GM12878 (cell line): ENCODE measurements at regions not wholly inside any gene's neighbourhood (a gene's known extent, or its start where the extent isn't known, plus 50 kb on each side); places are given as distances from the start of the nearest gene placed in this dataset.

Experiments used
- ATAC-seq: fragments of 200-7000 bp; cut with Tn5 transposase; 3 replicates; pipeline ENCODE4 v1.9.1; 2020; ENCODE audit warnings: mild to moderate bottlenecking, moderate library complexity
- BruUV-seq: library from RNA; stranded (reverse); fragments of 400-500 nt; replicated peaks from 2 replicates; lab custom pipeline; 2021; lab: Mats Ljungman, UMichigan
- CTCF ChIA-PET: fragments of 300-600 bp; sonication (Branson Sonifier 250); formaldehyde crosslinking; extraction: SDS; loops from one replicate; lab custom pipeline; 2021; ENCODE audit warnings: inconsistent platforms; lab: Yijun Ruan, JAX
- POLR2A ChIA-PET: fragments of 350-600 bp; formaldehyde crosslinking; extraction: SDS; loops from one replicate; lab custom pipeline; 2021; ENCODE audit warnings: inconsistent platforms; lab: Charles Lee
- RAD21 ChIA-PET: fragments of 300-600 bp; sonication (Branson Sonifier 250); formaldehyde crosslinking; loops from one replicate; lab custom pipeline; 2023; ENCODE audit warnings: antibody characterized with exemption; ENCODE audit not compliant: unreplicated experiment; lab: Charles Lee
- SMC1A ChIA-PET: fragments of 300-600 bp; sonication (Branson Sonifier 250); formaldehyde crosslinking; loops from one replicate; lab custom pipeline; 2023; ENCODE audit not compliant: unreplicated experiment, uncharacterized antibody; lab: Charles Lee
- DNase-seq: peaks from one replicate; pipeline ENCODE4 v3.0.0-alpha.2; 2011; ENCODE audit warnings: low read depth, low spot score
- FAIRE-seq: peaks from 3 replicates; lab custom pipeline; 2011; peaks lifted over from hg19 to GRCh38; lab: Jason Lieb, UNC
- H2AFZ ChIP-seq: 2 replicates; pipeline ENCODE4 v1.6.0; 2011; ENCODE audit warnings: low read depth, low read length, control low read depth; ENCODE audit not compliant: control insufficient read depth
- H3K27ac ChIP-seq: 2 replicates; pipeline ENCODE4 v1.5.1; 2011; ENCODE audit warnings: control low read depth; ENCODE audit not compliant: control insufficient read depth, insufficient read depth
- H3K27me3 ChIP-seq, 2 experiments: replicated peaks in 1 of 2; 2 replicates each; pipeline versions ENCODE4 v1.6.0 to v1.6.1; 2011; ENCODE audit warnings: low read length in 1 of 2; ENCODE audit not compliant: control insufficient read depth in 2 of 2, insufficient read depth in 2 of 2
- H3K36me3 ChIP-seq, 2 experiments: 2 replicates each; pipeline ENCODE4 v1.5.1; 2011; ENCODE audit warnings: low read length in 1 of 2; ENCODE audit not compliant: control insufficient read depth in 2 of 2, insufficient read depth in 2 of 2
- H3K4me1 ChIP-seq: 2 replicates; pipeline ENCODE4 v1.6.1; 2011; ENCODE audit warnings: mild to moderate bottlenecking, low read length, moderate library complexity, mixed read lengths; ENCODE audit not compliant: control insufficient read depth, insufficient read depth
- H3K4me2 ChIP-seq: 2 replicates; pipeline ENCODE4 v1.6.0; 2011; ENCODE audit warnings: control low read depth; ENCODE audit not compliant: control insufficient read depth, insufficient read depth
- H3K4me3 ChIP-seq: fragments of 200-600 bp; sonication (generic); 2 replicates; pipeline ENCODE4 v1.5.1; 2016
- H3K79me2 ChIP-seq: 2 replicates; pipeline ENCODE4 v1.6.0; 2011; ENCODE audit warnings: low read length; ENCODE audit not compliant: control insufficient read depth, insufficient read depth
- H3K9ac ChIP-seq: 2 replicates; pipeline ENCODE4 v1.8.0; 2011; ENCODE audit warnings: low read length, control low read depth, mixed read lengths; ENCODE audit not compliant: control insufficient read depth, insufficient read depth
- H3K9me3 ChIP-seq: replicated peaks from 3 replicates; pipeline ENCODE4 v1.5.1; 2011; ENCODE audit warnings: mild to moderate bottlenecking, low read length; ENCODE audit not compliant: control insufficient read depth, insufficient read depth
- H4K20me1 ChIP-seq: 2 replicates; pipeline ENCODE4 v1.6.0; 2011; ENCODE audit not compliant: control insufficient read depth, insufficient read depth
- CBX3 ChIP-seq: fragments of 200-600 bp; sonication (generic); IDR thresholded peaks from 2 replicates; pipeline ENCODE4 v1.6.1; 2016; ENCODE audit warnings: low read depth, borderline replicate concordance
- CHD1 ChIP-seq: IDR thresholded peaks from 2 replicates; pipeline ENCODE4 v1.6.1; 2012; ENCODE audit warnings: low read depth, low read length, improper control_type of control experiment
- CHD4 ChIP-seq: fragments of 200-600 bp; sonication (generic); IDR thresholded peaks from 2 replicates; pipeline ENCODE4 v1.6.1; 2016; ENCODE audit warnings: mild to moderate bottlenecking
- CTCF ChIP-seq, 3 experiments: IDR thresholded peaks in 2 of 3; conservative IDR thresholded peaks in 1 of 3; 2 replicates each; pipeline ENCODE4 v1.5.1; 2011; ENCODE audit warnings: low read depth in 3 of 3, low read length in 3 of 3, mild to moderate bottlenecking in 3 of 3, control low read depth in 2 of 3, moderate library complexity in 2 of 3, inconsistent platforms in 1 of 3, mixed read lengths in 1 of 3; ENCODE audit not compliant: control insufficient read depth in 2 of 3, insufficient read depth in 1 of 3; ENCODE audit errors: extremely low read depth in 1 of 3
- DPF2 ChIP-seq: fragments of 450-650 bp; IDR thresholded peaks from 2 replicates; pipeline ENCODE4 v1.6.1; 2017; ENCODE audit warnings: mild to moderate bottlenecking
- ELK1 ChIP-seq: IDR thresholded peaks from 2 replicates; pipeline ENCODE4 v1.6.1; 2012; ENCODE audit warnings: low read depth, low read length, improper control_type of control experiment
- GABPA ChIP-seq: IDR thresholded peaks from 2 replicates; pipeline ENCODE4 v1.6.1; 2014; ENCODE audit warnings: antibody characterized with exemption, low read depth, mild to moderate bottlenecking, inconsistent platforms
- IRF3 ChIP-seq: fragments of 450-650 bp; IDR thresholded peaks from 2 replicates; pipeline ENCODE4 v1.6.1; 2014; ENCODE audit warnings: mild to moderate bottlenecking
- MYB ChIP-seq: fragments of 150-350 bp; IDR thresholded peaks from 2 replicates; pipeline ENCODE4 v1.6.1; 2014; ENCODE audit warnings: mild to moderate bottlenecking, low read depth, low read length, borderline replicate concordance
- MYC ChIP-seq: IDR thresholded peaks from 2 replicates; pipeline ENCODE4 v1.6.1; 2011; ENCODE audit warnings: mild to moderate bottlenecking, low read length, moderate library complexity, inconsistent platforms; ENCODE audit not compliant: insufficient read depth, insufficient replicate concordance, insufficient read length, severe bottlenecking
- NFIC ChIP-seq: IDR thresholded peaks from 2 replicates; pipeline ENCODE4 v1.6.1; 2012; ENCODE audit warnings: low read depth, mild to moderate bottlenecking, inconsistent platforms, low read length, moderate library complexity
- NFYA ChIP-seq: IDR thresholded peaks from 2 replicates; pipeline ENCODE4 v1.6.1; 2011; ENCODE audit warnings: low read depth, mild to moderate bottlenecking, low read length, improper control_type of control experiment, borderline replicate concordance
- NR2C1 ChIP-seq: fragments of 450-650 bp; IDR thresholded peaks from 2 replicates; pipeline ENCODE4 v1.6.1; 2017; ENCODE audit warnings: antibody characterized with exemption, mild to moderate bottlenecking, moderate library complexity
- ZBED1 ChIP-seq: IDR thresholded peaks from 2 replicates; pipeline ENCODE4 v1.6.1; 2016; ENCODE audit warnings: borderline replicate concordance
- whole genome bisulfite sequencing: methylation state at CpG from one replicate; pipeline ENCODE4 v1.1.6; 2016; ENCODE audit warnings: low lambda C conversion rate; ENCODE audit not compliant: insufficient replicate concordance, insufficient coverage; ENCODE audit errors: missing lambda C conversion rate; 5-methylcytosine and 5-hydroxymethylcytosine counted together
- in situ Hi-C: fragments of 300-500 bp; cut with MboI; formaldehyde crosslinking; loops from 9 replicates; pipeline ENCODE4 v1.14.3; 2018; ENCODE audit warnings: mixed read lengths
- intact Hi-C: fragments of 100-400 bp; cut with micrococcal nuclease; formaldehyde crosslinking; loops from one replicate; pipeline ENCODE4 v1.14.2; 2022; ENCODE audit not compliant: unreplicated experiment

GRCh38 chr2:164138750-164139149, 402.9 kb upstream of the FIGN start:
- ChIA-PET POLR2A (no interaction called here), SMC1A (no interaction called here), CTCF (no interaction called here), RAD21 (no interaction called here)
- intact Hi-C loops (no loop called here), in situ Hi-C loops (no loop called here)
- no peak for FAIRE-seq
- BruUV-seq: no TSS peak
- ATAC-seq: no peak
- Histone ChIP-seq H3K9ac (no peak overlapping the region), H3K4me1 (no peaks in the 10 kb centered on the region), H3K4me2 (no peak overlapping the region), H3K27me3 (no peaks in the 10 kb centered on the region), H3K36me3 (no peaks in the 10 kb centered on the region), H4K20me1 (no peaks in the 10 kb centered on the region), H2AFZ (no peak overlapping the region), H3K27ac (no peak overlapping the region), H3K79me2 (no peaks in the 10 kb centered on the region), H3K9me3 (no peaks in the 10 kb centered on the region), H3K4me3 (no peak overlapping the region)
- DNase-seq: no peak
- WGBS: 11% methylated on average over 4 of the region's 4 CpGs
- no peak for TF ChIP-seq CHD4
- no peak for TF ChIP-seq MYB
- no peak for TF ChIP-seq ZBED1
- TF ChIP-seq DPF2: no peak
- no peak for TF ChIP-seq NR2C1
- no peak for TF ChIP-seq ELK1
- TF ChIP-seq CHD1: no peak
- no peak for TF ChIP-seq CBX3
- no peak for TF ChIP-seq IRF3
- TF ChIP-seq GABPA: no peak
- TF ChIP-seq CTCF (IDR thresholded peaks at IDR 0.05 in 2 of 3, conservative IDR thresholded peaks at IDR 0.05 in 1 of 3; ENCODE audit: control insufficient read depth in 2 of 3, extremely low read depth in 1 of 3, insufficient read depth in 1 of 3, low read depth in 3 of 3, low read length in 3 of 3): no peak
- TF ChIP-seq NFIC: no peak
- no peak for TF ChIP-seq NFYA
- no peak for TF ChIP-seq MYC
